Hepatocyte (in vitro differentiated cells): ENCODE measurements at regions not wholly inside any gene's neighbourhood (a gene's known extent, or its start where the extent isn't known, plus 50 kb on each side); places are given as distances from the start of the nearest gene placed in this dataset.

Experiments used
- DNase-seq: peaks from one replicate; pipeline ENCODE4 v3.0.0-alpha.2; 2016; ENCODE audit warnings: low spot score
- H2AFZ ChIP-seq: fragments of 200-600 bp; sonication (generic); 2 replicates; pipeline ENCODE4 v1.6.0; 2016; ENCODE audit warnings: antibody characterized with exemption, mild to moderate bottlenecking
- H3K27ac ChIP-seq: fragments of 200-600 bp; sonication (generic); 2 replicates; pipeline ENCODE4 v1.5.1; 2016; ENCODE audit warnings: mild to moderate bottlenecking
- H3K27me3 ChIP-seq: fragments of 200-600 bp; sonication (generic); 2 replicates; pipeline ENCODE4 v1.6.1; 2016
- H3K36me3 ChIP-seq: fragments of 200-600 bp; sonication (generic); replicated peaks from 2 replicates; pipeline ENCODE4 v1.5.1; 2016; ENCODE audit warnings: low read depth; ENCODE audit not compliant: insufficient read depth
- H3K4me1 ChIP-seq: fragments of 200-600 bp; sonication (generic); 2 replicates; pipeline ENCODE4 v1.5.1; 2016; ENCODE audit warnings: mild to moderate bottlenecking, moderate library complexity; ENCODE audit not compliant: insufficient read depth
- H3K4me2 ChIP-seq: fragments of 200-600 bp; sonication (generic); 2 replicates; pipeline ENCODE4 v1.6.0; 2016
- H3K4me3 ChIP-seq: fragments of 200-600 bp; sonication (generic); 2 replicates; pipeline ENCODE4 v1.5.1; 2016; ENCODE audit warnings: mild to moderate bottlenecking
- H3K79me2 ChIP-seq: fragments of 200-600 bp; sonication (generic); 2 replicates; pipeline ENCODE4 v1.6.0; 2017; ENCODE audit warnings: mild to moderate bottlenecking
- H3K9me2 ChIP-seq: fragments of 200-600 bp; sonication (generic); replicated peaks from 2 replicates; pipeline ENCODE4 v1.6.0; 2017; ENCODE audit warnings: mild to moderate bottlenecking; ENCODE audit not compliant: insufficient read depth
- H3K9me3 ChIP-seq: fragments of 200-600 bp; sonication (generic); 2 replicates; pipeline ENCODE4 v1.5.1; 2016; ENCODE audit warnings: low read depth, mild to moderate bottlenecking
- H4K20me1 ChIP-seq: fragments of 200-600 bp; sonication (generic); 2 replicates; pipeline ENCODE4 v1.6.0; 2016; ENCODE audit warnings: mild to moderate bottlenecking; ENCODE audit not compliant: insufficient read depth, poor library complexity, severe bottlenecking
- CTCF ChIP-seq: fragments of 200-600 bp; sonication (generic); IDR thresholded peaks from 2 replicates; pipeline ENCODE4 v1.5.1; 2016; ENCODE audit warnings: antibody characterized with exemption, mild to moderate bottlenecking; ENCODE audit not compliant: poor library complexity
- EZH2 ChIP-seq: fragments of 200-600 bp; sonication (generic); IDR thresholded peaks from 2 replicates; pipeline ENCODE4 v1.6.1; 2016; ENCODE audit warnings: antibody characterized with exemption, mild to moderate bottlenecking, borderline replicate concordance
- EZH2phosphoT487 ChIP-seq: fragments of 200-600 bp; sonication (generic); IDR thresholded peaks from one replicate; pipeline ENCODE4 v1.6.1; 2018; ENCODE audit warnings: antibody characterized with exemption, mild to moderate bottlenecking, low read depth, moderate library complexity; ENCODE audit not compliant: unreplicated experiment, severe bottlenecking
- WGBS: methylation state at CpG from one replicate; pipeline ENCODE4 v1.1.6; 2016; ENCODE audit warnings: low lambda C conversion rate; ENCODE audit errors: missing lambda C conversion rate; 5-methylcytosine and 5-hydroxymethylcytosine counted together

DNA sequence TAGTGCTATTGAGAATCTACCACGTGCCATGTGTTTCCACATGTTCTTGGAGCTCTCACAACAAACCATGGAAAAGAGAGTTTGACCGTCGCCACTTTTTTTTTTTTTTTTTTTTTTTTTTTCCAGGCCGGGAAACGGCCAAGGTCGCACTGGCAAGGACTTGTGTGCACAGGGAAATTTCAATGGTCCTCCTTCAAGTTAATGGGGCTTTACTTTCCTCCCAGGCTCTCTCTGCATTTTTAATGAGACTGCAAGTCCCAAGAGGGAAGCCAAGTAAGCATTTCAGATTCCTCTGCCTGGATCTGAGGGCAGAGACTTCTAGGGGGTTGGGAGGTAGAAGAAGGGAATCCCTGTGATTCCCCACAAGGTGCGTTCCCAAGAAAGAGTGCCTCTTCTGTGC lies 94.7 kb upstream of the MPHOSPH6 start:
- H3K27me3 ChIP-seq, result peaks cover 7% of the 10 kb centered on the region
- no peak overlapping the region for H3K4me3 ChIP-seq
- 69% methylated on average over 7 of the region's 7 CpGs for WGBS
- H3K4me2 ChIP-seq, result no peak overlapping the region
- H3K36me3 ChIP-seq, result no peaks in the 10 kb centered on the region
- H3K9me2 ChIP-seq, result no peaks in the 10 kb centered on the region
- no peak for DNase-seq
- H3K27ac ChIP-seq, result no peak overlapping the region
- no peaks in the 10 kb centered on the region for H4K20me1 ChIP-seq
- no peak overlapping the region for H2AFZ ChIP-seq
- no peaks in the 10 kb centered on the region for H3K9me3 ChIP-seq
- peaks cover 8% of the 10 kb centered on the region for H3K4me1 ChIP-seq
- TF ChIP-seq CTCF, result no peak
- no peak for TF ChIP-seq EZH2
- no peak for TF ChIP-seq EZH2phosphoT487
- H3K79me2 ChIP-seq, result no peaks in the 10 kb centered on the region

- Histone ChIP-seq H3K4me2 (peak overlapping the region; percentile 51), H3K27me3 (peaks cover 10% of the 10 kb centered on the region), H4K20me1 (no peaks in the 10 kb centered on the region), H3K36me3 (no peaks in the 10 kb centered on the region), H3K27ac (no peak overlapping the region), H3K79me2 (no peaks in the 10 kb centered on the region), H3K4me1 (peaks cover 8% of the 10 kb centered on the region), H2AFZ (no peak overlapping the region), H3K9me2 (no peaks in the 10 kb centered on the region), H3K4me3 (no peak overlapping the region), H3K9me3 (no peaks in the 10 kb centered on the region)
- no peak for TF ChIP-seq EZH2phosphoT487
- TF ChIP-seq CTCF, result peak; percentile 94
- 39% methylated on average over 10 of the region's 10 CpGs for WGBS
- DNase-seq, result peak; percentile 77
Measured at GRCh38 chr16:82263521-82264143, 93.6 kb upstream of the MPHOSPH6 start.

- no peak for DNase-seq
- H3K79me2 ChIP-seq, result no peaks in the 10 kb centered on the region
- TF ChIP-seq CTCF (no peak), EZH2 (no peak), EZH2phosphoT487 (no peak)
- H2AFZ ChIP-seq, result no peak overlapping the region
- 89% methylated on average over 3 of the region's 3 CpGs for WGBS
- no peak overlapping the region for H3K4me2 ChIP-seq
- H3K27me3 ChIP-seq, result peaks cover 10% of the 10 kb centered on the region
- H3K36me3 ChIP-seq, result no peaks in the 10 kb centered on the region
- H4K20me1 ChIP-seq, result no peaks in the 10 kb centered on the region
- no peaks in the 10 kb centered on the region for H3K9me3 ChIP-seq
- no peaks in the 10 kb centered on the region for H3K9me2 ChIP-seq
- H3K27ac ChIP-seq, result no peak overlapping the region
- peaks cover 8% of the 10 kb centered on the region for H3K4me1 ChIP-seq
- no peak overlapping the region for H3K4me3 ChIP-seq
Measured at GRCh38 chr16:82262244-82262643, 92.2 kb upstream of the MPHOSPH6 start.
